Tibial nerve (tissue), 3 donors: ENCODE measurements at regions not wholly inside any gene's neighbourhood (a gene's known extent, or its start where the extent isn't known, plus 50 kb on each side); places are given as distances from the start of the nearest gene placed in this dataset.

Source experiments
- POLR2A ChIP-seq, 2 donors: fragments of 450-650 bp; IDR thresholded peaks; one replicate each; pipeline ENCODE4 v1.6.1; 2017; ENCODE audit warnings: antibody characterized with exemption in 2 of 2, mild to moderate bottlenecking in 2 of 2, moderate library complexity in 2 of 2
- TF ChIP-seq, protein P1 (sequence below), 5 experiments: fragments of 200-600 bp in 3 of 5; fragments of 450-650 bp in 2 of 5; sonication (generic) in 3 of 5; IDR thresholded peaks; one replicate each; pipeline ENCODE4 v1.5.1; 2016 to 2019; ENCODE audit warnings: antibody characterized with exemption in 5 of 5, mild to moderate bottlenecking in 3 of 5, moderate library complexity in 2 of 5

- TF ChIP-seq, protein P1, sequence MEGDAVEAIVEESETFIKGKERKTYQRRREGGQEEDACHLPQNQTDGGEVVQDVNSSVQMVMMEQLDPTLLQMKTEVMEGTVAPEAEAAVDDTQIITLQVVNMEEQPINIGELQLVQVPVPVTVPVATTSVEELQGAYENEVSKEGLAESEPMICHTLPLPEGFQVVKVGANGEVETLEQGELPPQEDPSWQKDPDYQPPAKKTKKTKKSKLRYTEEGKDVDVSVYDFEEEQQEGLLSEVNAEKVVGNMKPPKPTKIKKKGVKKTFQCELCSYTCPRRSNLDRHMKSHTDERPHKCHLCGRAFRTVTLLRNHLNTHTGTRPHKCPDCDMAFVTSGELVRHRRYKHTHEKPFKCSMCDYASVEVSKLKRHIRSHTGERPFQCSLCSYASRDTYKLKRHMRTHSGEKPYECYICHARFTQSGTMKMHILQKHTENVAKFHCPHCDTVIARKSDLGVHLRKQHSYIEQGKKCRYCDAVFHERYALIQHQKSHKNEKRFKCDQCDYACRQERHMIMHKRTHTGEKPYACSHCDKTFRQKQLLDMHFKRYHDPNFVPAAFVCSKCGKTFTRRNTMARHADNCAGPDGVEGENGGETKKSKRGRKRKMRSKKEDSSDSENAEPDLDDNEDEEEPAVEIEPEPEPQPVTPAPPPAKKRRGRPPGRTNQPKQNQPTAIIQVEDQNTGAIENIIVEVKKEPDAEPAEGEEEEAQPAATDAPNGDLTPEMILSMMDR (IDR thresholded peaks at IDR 0.05) = no peak
- TF ChIP-seq POLR2A (IDR thresholded peaks at IDR 0.05) = no peak
Observed at GRCh38 chr18:65661391-65661790, 89.4 kb upstream of the CDH7 start.
